ENCODE measurements at regions not wholly inside any gene's neighbourhood (a gene's known extent, or its start where the extent isn't known, plus 50 kb on each side); places are given as distances from the start of the nearest gene placed in this dataset.

DNA sequence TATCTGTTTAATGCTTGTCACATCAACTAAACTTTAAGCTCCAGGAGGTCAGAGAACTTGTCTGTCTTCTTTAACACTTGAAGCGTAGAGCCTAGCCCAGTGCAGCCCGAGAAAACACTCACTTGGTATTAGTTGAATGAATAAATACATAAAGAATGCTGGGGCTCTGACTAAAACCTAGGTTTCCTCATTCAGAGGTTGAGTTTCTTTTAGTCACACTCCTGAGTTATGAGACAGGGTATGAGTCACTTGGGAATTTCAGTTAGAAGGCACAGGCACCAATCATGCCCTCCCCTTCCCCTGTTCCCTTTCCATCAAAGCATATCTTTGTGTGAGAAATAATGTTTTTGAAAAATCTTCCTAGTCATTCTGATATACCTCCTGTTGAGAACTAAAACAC, 589.8 kb upstream of the DPPA4 start:
- TF ChIP-seq TAF1 (IDR thresholded peaks at IDR 0.05; ENCODE audit: borderline replicate concordance, low read depth, low read length), result no peak
- TF ChIP-seq POLR2AphosphoS5 (IDR thresholded peaks at IDR 0.05; ENCODE audit: low read depth, low read length), result no peak

Data from GM12892 (cell line).